ENCODE measurements at regions not wholly inside any gene's neighbourhood (a gene's known extent, or its start where the extent isn't known, plus 50 kb on each side); places are given as distances from the start of the nearest gene placed in this dataset.

GRCh38 chr11:104624021-104624420 lies 274.2 kb downstream of the CASP12 start:
- no peak overlapping the region for H3K4me2 ChIP-seq (ENCODE audit: low read length)
- no peaks in the 10 kb centered on the region for H3K36me3 ChIP-seq (replicated peaks; ENCODE audit: low read depth, low read length)
- H3K79me2 ChIP-seq (ENCODE audit: low read length): no peaks in the 10 kb centered on the region
- H3K27me3 ChIP-seq (ENCODE audit: low read depth, low read length): no peaks in the 10 kb centered on the region
- no peak overlapping the region for H3K4me3 ChIP-seq (ENCODE audit: low read length)
- no peak overlapping the region for H3K27ac ChIP-seq (ENCODE audit: low read length)
- TF ChIP-seq EZH2phosphoT487 (IDR thresholded peaks at IDR 0.05; ENCODE audit: low read depth): no peak
- H4K20me1 ChIP-seq (ENCODE audit: insufficient read depth, low read length): no peaks in the 10 kb centered on the region
- peaks cover 3% of the 10 kb centered on the region; the same call in 1 of the 2 replicates for H3K4me1 ChIP-seq (ENCODE audit: low read length)
- no peak overlapping the region for H2AFZ ChIP-seq (ENCODE audit: low read depth, low read length)
- H3K9me3 ChIP-seq (ENCODE audit: insufficient read depth, low read length): no peaks in the 10 kb centered on the region
- H3K9ac ChIP-seq (ENCODE audit: low read length): no peak overlapping the region

GRCh38 chr11:104623518-104623917 lies 274.7 kb downstream of the CASP12 start:
- Histone ChIP-seq H2AFZ (ENCODE audit: low read depth, low read length) (no peak overlapping the region), H3K9me3 (ENCODE audit: insufficient read depth, low read length) (no peaks in the 10 kb centered on the region), H3K4me3 (ENCODE audit: low read length) (no peak overlapping the region), H4K20me1 (ENCODE audit: insufficient read depth, low read length) (no peaks in the 10 kb centered on the region), H3K79me2 (ENCODE audit: low read length) (no peaks in the 10 kb centered on the region), H3K9ac (ENCODE audit: low read length) (no peak overlapping the region), H3K4me1 (ENCODE audit: low read length) (peaks cover 3% of the 10 kb centered on the region; the same call in 1 of the 2 replicates), H3K36me3 (replicated peaks; ENCODE audit: low read depth, low read length) (no peaks in the 10 kb centered on the region), H3K27ac (ENCODE audit: low read length) (no peak overlapping the region), H3K27me3 (ENCODE audit: low read depth, low read length) (no peaks in the 10 kb centered on the region), H3K4me2 (ENCODE audit: low read length) (no peak overlapping the region)
- TF ChIP-seq CTCF (IDR thresholded peaks at IDR 0.05; ENCODE audit: low read depth, low read length): no peak
- no peak for TF ChIP-seq EZH2phosphoT487 (IDR thresholded peaks at IDR 0.05; ENCODE audit: low read depth)

- Histone ChIP-seq H3K4me1 (ENCODE audit: low read length) (peaks cover 3% of the 10 kb centered on the region; the same call in 1 of the 2 replicates), H3K36me3 (replicated peaks; ENCODE audit: low read depth, low read length) (no peaks in the 10 kb centered on the region), H3K9me3 (ENCODE audit: insufficient read depth, low read length) (no peaks in the 10 kb centered on the region), H3K4me2 (ENCODE audit: low read length) (no peak overlapping the region), H3K27me3 (ENCODE audit: low read depth, low read length) (no peaks in the 10 kb centered on the region), H3K79me2 (ENCODE audit: low read length) (no peaks in the 10 kb centered on the region), H3K4me3 (ENCODE audit: low read length) (no peak overlapping the region), H4K20me1 (ENCODE audit: insufficient read depth, low read length) (no peaks in the 10 kb centered on the region), H3K27ac (ENCODE audit: low read length) (no peak overlapping the region), H3K9ac (ENCODE audit: low read length) (no peak overlapping the region), H2AFZ (ENCODE audit: low read depth, low read length) (no peak overlapping the region)
- TF ChIP-seq EZH2phosphoT487 (IDR thresholded peaks at IDR 0.05; ENCODE audit: low read depth) (no peak), CTCF (IDR thresholded peaks at IDR 0.05; ENCODE audit: low read depth, low read length) (no peak)
These were observed 277.3 kb downstream of the CASP12 start for GRCh38 chr11:104620991-104621390.

GRCh38 chr11:104619751-104620150 lies 278.5 kb downstream of the CASP12 start:
- no peaks in the 10 kb centered on the region for H4K20me1 ChIP-seq (ENCODE audit: insufficient read depth, low read length)
- H3K9ac ChIP-seq (ENCODE audit: low read length): no peak overlapping the region
- no peaks in the 10 kb centered on the region for H3K79me2 ChIP-seq (ENCODE audit: low read length)
- H3K27ac ChIP-seq (ENCODE audit: low read length): no peak overlapping the region
- no peak overlapping the region for H3K4me2 ChIP-seq (ENCODE audit: low read length)
- no peak for TF ChIP-seq CTCF (IDR thresholded peaks at IDR 0.05; ENCODE audit: low read depth, low read length)
- H3K27me3 ChIP-seq (ENCODE audit: low read depth, low read length): no peaks in the 10 kb centered on the region
- no peaks in the 10 kb centered on the region for H3K36me3 ChIP-seq (replicated peaks; ENCODE audit: low read depth, low read length)
- no peaks in the 10 kb centered on the region for H3K9me3 ChIP-seq (ENCODE audit: insufficient read depth, low read length)
- no peak overlapping the region for H2AFZ ChIP-seq (ENCODE audit: low read depth, low read length)
- H3K4me3 ChIP-seq (ENCODE audit: low read length): no peak overlapping the region
- peaks cover 3% of the 10 kb centered on the region; the same call in 1 of the 2 replicates for H3K4me1 ChIP-seq (ENCODE audit: low read length)

GRCh38 chr11:104618954-104619353 lies 279.3 kb downstream of the CASP12 start:
- Histone ChIP-seq H3K4me1 (ENCODE audit: low read length) (no peaks in the 10 kb centered on the region), H3K9ac (ENCODE audit: low read length) (no peak overlapping the region), H3K27ac (ENCODE audit: low read length) (no peak overlapping the region), H3K4me2 (ENCODE audit: low read length) (no peak overlapping the region), H3K4me3 (ENCODE audit: low read length) (no peak overlapping the region), H3K27me3 (ENCODE audit: low read depth, low read length) (no peaks in the 10 kb centered on the region), H2AFZ (ENCODE audit: low read depth, low read length) (no peak overlapping the region), H3K79me2 (ENCODE audit: low read length) (no peaks in the 10 kb centered on the region), H3K36me3 (replicated peaks; ENCODE audit: low read depth, low read length) (no peaks in the 10 kb centered on the region), H3K9me3 (ENCODE audit: insufficient read depth, low read length) (no peaks in the 10 kb centered on the region), H4K20me1 (ENCODE audit: insufficient read depth, low read length) (no peaks in the 10 kb centered on the region)
- TF ChIP-seq EZH2phosphoT487 (IDR thresholded peaks at IDR 0.05; ENCODE audit: low read depth) (no peak), CTCF (IDR thresholded peaks at IDR 0.05; ENCODE audit: low read depth, low read length) (no peak)

Measured in OCI-LY3 (cell line).